ENCODE measurements at regions not wholly inside any gene's neighbourhood (a gene's known extent, or its start where the extent isn't known, plus 50 kb on each side); places are given as distances from the start of the nearest gene placed in this dataset.

- TF ChIP-seq, protein P1, sequence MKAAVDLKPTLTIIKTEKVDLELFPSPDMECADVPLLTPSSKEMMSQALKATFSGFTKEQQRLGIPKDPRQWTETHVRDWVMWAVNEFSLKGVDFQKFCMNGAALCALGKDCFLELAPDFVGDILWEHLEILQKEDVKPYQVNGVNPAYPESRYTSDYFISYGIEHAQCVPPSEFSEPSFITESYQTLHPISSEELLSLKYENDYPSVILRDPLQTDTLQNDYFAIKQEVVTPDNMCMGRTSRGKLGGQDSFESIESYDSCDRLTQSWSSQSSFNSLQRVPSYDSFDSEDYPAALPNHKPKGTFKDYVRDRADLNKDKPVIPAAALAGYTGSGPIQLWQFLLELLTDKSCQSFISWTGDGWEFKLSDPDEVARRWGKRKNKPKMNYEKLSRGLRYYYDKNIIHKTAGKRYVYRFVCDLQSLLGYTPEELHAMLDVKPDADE (IDR thresholded peaks at IDR 0.05), result no peak
- TF ChIP-seq STAT1 (IDR thresholded peaks at IDR 0.05; ENCODE audit: unreplicated experiment), result no peak
- no peak for TF ChIP-seq CREB1 (CRISPR knock-in tag; IDR thresholded peaks at IDR 0.05; ENCODE audit: low read depth)
- TF ChIP-seq ZNF331 (CRISPR knock-in tag; IDR thresholded peaks at IDR 0.05; ENCODE audit: low read depth), result no peak
- TF ChIP-seq, protein P2, sequence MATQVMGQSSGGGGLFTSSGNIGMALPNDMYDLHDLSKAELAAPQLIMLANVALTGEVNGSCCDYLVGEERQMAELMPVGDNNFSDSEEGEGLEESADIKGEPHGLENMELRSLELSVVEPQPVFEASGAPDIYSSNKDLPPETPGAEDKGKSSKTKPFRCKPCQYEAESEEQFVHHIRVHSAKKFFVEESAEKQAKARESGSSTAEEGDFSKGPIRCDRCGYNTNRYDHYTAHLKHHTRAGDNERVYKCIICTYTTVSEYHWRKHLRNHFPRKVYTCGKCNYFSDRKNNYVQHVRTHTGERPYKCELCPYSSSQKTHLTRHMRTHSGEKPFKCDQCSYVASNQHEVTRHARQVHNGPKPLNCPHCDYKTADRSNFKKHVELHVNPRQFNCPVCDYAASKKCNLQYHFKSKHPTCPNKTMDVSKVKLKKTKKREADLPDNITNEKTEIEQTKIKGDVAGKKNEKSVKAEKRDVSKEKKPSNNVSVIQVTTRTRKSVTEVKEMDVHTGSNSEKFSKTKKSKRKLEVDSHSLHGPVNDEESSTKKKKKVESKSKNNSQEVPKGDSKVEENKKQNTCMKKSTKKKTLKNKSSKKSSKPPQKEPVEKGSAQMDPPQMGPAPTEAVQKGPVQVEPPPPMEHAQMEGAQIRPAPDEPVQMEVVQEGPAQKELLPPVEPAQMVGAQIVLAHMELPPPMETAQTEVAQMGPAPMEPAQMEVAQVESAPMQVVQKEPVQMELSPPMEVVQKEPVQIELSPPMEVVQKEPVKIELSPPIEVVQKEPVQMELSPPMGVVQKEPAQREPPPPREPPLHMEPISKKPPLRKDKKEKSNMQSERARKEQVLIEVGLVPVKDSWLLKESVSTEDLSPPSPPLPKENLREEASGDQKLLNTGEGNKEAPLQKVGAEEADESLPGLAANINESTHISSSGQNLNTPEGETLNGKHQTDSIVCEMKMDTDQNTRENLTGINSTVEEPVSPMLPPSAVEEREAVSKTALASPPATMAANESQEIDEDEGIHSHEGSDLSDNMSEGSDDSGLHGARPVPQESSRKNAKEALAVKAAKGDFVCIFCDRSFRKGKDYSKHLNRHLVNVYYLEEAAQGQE (IDR thresholded peaks at IDR 0.05; ENCODE audit: unreplicated experiment), result no peak
- no peak for TF ChIP-seq NANOG (IDR thresholded peaks at IDR 0.05; ENCODE audit: borderline replicate concordance)
- no peak for TF ChIP-seq CTCF (conservative IDR thresholded peaks at IDR 0.05; ENCODE audit: low read depth in 2 of 2)
- no peak for TF ChIP-seq JUNB (IDR thresholded peaks at IDR 0.05; ENCODE audit: unreplicated experiment)
- no peak for TF ChIP-seq POLR2AphosphoS5 (IDR thresholded peaks at IDR 0.05; ENCODE audit: low read depth)
- TF ChIP-seq ZNF114 (CRISPR knock-in tag; IDR thresholded peaks at IDR 0.05), result no peak
These were observed 339.5 kb upstream of the ISL1 start (continued) for GRCh38 chr5:51043745-51044144.

DNA sequence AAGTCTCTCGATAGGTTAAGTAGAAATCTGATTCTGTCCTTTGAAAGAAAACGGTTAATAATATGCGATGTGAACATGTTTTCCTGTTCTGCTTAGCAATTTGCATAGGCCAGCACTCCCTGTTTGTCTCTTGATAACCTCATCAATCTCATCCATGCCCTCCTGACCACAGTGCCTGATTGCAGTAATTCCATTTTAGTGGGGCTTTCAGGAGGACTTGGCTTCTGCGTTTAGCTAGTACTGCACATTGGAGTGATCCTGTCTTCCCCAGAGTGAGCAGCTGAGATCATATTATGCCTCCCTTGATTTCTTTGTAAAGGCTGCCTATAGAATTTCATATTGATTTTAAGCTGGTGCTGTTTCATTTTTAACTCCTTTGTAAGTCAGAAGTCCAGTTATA is 335.9 kb upstream of the ISL1 start:
- DNase-seq (ENCODE audit: low spot score) (no peak), ATAC-seq (no peak)
- H3K36me3 Mint-ChIP-seq (ENCODE audit: low read depth), result no peaks in the 10 kb centered on the region
- no peak overlapping the region for H2AFZ ChIP-seq
- H3K4me3 Mint-ChIP-seq, result no peak overlapping the region
- no peaks in the 10 kb centered on the region; the same call in 1 of the 2 replicates for H4K20me1 ChIP-seq (replicated peaks; ENCODE audit: insufficient read depth)
- H3K4me2 ChIP-seq, result no peak overlapping the region
- no peaks in the 10 kb centered on the region for H3K4me1 Mint-ChIP-seq
- H3F3A ChIP-seq (replicated peaks; ENCODE audit: low read depth), result no peaks in the 10 kb centered on the region
- no peaks in the 10 kb centered on the region for H3K27me3 ChIP-seq (ENCODE audit: insufficient read depth)
- H3K27me3 Mint-ChIP-seq (ENCODE audit: insufficient read depth, low read depth, poor library complexity), result no peaks in the 10 kb centered on the region
- H3K79me2 ChIP-seq (replicated peaks; ENCODE audit: insufficient read depth), result no peaks in the 10 kb centered on the region
- no peak overlapping the region for H3K27ac ChIP-seq (ENCODE audit: low read depth)
- no peaks in the 10 kb centered on the region for H3K9me2 ChIP-seq (ENCODE audit: insufficient read depth)
- no peaks in the 10 kb centered on the region for H3K4me1 ChIP-seq (ENCODE audit: insufficient read depth)
- H3K9me3 Mint-ChIP-seq, result no peaks in the 10 kb centered on the region
- no peaks in the 10 kb centered on the region for H3K36me3 ChIP-seq (ENCODE audit: insufficient read depth)
- H3K27ac Mint-ChIP-seq, result no peak overlapping the region
- no peak overlapping the region for H3K4me3 ChIP-seq
- TF ChIP-seq EZH2 (IDR thresholded peaks at IDR 0.05; ENCODE audit: low read depth, unreplicated experiment) (no peak), JUNB (IDR thresholded peaks at IDR 0.05; ENCODE audit: unreplicated experiment) (no peak), EZH2phosphoT487 (IDR thresholded peaks at IDR 0.05; ENCODE audit: unreplicated experiment) (no peak), STAT1 (IDR thresholded peaks at IDR 0.05; ENCODE audit: unreplicated experiment) (no peak), NANOG (IDR thresholded peaks at IDR 0.05; ENCODE audit: borderline replicate concordance) (no peak), ZNF114 (CRISPR knock-in tag; IDR thresholded peaks at IDR 0.05) (no peak), POLR2AphosphoS5 (IDR thresholded peaks at IDR 0.05; ENCODE audit: low read depth) (no peak)
- TF ChIP-seq, protein P3, sequence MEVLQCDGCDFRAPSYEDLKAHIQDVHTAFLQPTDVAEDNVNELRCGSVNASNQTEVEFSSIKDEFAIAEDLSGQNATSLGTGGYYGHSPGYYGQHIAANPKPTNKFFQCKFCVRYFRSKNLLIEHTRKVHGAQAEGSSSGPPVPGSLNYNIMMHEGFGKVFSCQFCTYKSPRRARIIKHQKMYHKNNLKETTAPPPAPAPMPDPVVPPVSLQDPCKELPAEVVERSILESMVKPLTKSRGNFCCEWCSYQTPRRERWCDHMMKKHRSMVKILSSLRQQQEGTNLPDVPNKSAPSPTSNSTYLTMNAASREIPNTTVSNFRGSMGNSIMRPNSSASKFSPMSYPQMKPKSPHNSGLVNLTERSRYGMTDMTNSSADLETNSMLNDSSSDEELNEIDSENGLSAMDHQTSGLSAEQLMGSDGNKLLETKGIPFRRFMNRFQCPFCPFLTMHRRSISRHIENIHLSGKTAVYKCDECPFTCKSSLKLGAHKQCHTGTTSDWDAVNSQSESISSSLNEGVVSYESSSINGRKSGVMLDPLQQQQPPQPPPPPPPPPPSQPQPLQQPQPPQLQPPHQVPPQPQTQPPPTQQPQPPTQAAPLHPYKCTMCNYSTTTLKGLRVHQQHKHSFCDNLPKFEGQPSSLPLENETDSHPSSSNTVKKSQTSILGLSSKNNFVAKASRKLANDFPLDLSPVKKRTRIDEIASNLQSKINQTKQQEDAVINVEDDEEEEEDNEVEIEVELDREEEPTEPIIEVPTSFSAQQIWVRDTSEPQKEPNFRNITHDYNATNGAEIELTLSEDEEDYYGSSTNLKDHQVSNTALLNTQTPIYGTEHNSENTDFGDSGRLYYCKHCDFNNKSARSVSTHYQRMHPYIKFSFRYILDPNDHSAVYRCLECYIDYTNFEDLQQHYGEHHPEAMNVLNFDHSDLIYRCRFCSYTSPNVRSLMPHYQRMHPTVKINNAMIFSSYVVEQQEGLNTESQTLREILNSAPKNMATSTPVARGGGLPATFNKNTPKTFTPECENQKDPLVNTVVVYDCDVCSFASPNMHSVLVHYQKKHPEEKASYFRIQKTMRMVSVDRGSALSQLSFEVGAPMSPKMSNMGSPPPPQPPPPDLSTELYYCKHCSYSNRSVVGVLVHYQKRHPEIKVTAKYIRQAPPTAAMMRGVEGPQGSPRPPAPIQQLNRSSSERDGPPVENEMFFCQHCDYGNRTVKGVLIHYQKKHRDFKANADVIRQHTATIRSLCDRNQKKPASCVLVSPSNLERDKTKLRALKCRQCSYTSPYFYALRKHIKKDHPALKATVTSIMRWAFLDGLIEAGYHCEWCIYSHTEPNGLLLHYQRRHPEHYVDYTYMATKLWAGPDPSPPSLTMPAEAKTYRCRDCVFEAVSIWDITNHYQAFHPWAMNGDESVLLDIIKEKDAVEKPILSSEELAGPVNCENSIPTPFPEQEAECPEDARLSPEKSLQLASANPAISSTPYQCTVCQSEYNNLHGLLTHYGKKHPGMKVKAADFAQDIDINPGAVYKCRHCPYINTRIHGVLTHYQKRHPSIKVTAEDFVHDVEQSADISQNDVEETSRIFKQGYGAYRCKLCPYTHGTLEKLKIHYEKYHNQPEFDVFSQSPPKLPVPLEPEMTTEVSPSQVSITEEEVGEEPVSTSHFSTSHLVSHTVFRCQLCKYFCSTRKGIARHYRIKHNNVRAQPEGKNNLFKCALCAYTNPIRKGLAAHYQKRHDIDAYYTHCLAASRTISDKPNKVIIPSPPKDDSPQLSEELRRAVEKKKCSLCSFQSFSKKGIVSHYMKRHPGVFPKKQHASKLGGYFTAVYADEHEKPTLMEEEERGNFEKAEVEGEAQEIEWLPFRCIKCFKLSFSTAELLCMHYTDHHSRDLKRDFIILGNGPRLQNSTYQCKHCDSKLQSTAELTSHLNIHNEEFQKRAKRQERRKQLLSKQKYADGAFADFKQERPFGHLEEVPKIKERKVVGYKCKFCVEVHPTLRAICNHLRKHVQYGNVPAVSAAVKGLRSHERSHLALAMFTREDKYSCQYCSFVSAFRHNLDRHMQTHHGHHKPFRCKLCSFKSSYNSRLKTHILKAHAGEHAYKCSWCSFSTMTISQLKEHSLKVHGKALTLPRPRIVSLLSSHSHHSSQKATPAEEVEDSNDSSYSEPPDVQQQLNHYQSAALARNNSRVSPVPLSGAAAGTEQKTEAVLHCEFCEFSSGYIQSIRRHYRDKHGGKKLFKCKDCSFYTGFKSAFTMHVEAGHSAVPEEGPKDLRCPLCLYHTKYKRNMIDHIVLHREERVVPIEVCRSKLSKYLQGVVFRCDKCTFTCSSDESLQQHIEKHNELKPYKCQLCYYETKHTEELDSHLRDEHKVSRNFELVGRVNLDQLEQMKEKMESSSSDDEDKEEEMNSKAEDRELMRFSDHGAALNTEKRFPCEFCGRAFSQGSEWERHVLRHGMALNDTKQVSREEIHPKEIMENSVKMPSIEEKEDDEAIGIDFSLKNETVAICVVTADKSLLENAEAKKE (CRISPR knock-in tag; IDR thresholded peaks at IDR 0.05), result no peak

Data from GM23338 (cell line).